ENCODE measurements at regions not wholly inside any gene's neighbourhood (a gene's known extent, or its start where the extent isn't known, plus 50 kb on each side); places are given as distances from the start of the nearest gene placed in this dataset.
"Not testable (repeated sequence)": the region's sequence is repeated elsewhere in the genome, so short reads cannot be mapped to it uniquely, and the experiment has no call there.

DNA sequence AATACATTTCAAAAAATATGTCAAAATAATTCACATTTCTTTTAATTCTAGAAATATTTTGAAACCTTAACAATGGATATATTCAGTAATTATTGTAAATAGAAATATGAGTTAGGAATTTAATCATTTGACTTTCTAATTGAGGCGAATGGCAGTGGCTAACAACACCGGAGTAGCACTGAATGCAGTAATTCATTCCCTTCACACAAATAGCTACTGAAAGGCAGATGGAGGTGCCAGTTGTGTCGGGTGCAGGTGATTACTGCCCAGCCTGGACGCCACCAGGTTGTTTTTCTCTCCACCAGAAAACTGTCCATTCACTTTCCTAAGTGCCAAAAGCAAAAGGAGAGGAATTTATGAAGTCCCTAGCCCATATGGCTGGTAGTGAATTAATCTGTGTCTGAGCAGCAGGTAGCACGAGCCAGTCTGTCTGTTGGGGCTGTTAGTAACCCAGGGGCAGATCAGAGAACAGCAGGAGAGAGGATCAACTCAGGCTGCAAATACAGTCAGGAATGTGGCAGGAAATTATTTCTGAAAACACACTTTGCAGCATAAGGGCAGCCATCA, 79.3 kb upstream of the GMNC start:
- no peak for ATAC-seq
- TF ChIP-seq, protein P1, sequence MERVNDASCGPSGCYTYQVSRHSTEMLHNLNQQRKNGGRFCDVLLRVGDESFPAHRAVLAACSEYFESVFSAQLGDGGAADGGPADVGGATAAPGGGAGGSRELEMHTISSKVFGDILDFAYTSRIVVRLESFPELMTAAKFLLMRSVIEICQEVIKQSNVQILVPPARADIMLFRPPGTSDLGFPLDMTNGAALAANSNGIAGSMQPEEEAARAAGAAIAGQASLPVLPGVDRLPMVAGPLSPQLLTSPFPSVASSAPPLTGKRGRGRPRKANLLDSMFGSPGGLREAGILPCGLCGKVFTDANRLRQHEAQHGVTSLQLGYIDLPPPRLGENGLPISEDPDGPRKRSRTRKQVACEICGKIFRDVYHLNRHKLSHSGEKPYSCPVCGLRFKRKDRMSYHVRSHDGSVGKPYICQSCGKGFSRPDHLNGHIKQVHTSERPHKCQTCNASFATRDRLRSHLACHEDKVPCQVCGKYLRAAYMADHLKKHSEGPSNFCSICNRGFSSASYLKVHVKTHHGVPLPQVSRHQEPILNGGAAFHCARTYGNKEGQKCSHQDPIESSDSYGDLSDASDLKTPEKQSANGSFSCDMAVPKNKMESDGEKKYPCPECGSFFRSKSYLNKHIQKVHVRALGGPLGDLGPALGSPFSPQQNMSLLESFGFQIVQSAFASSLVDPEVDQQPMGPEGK (CRISPR knock-in tag; IDR thresholded peaks at IDR 0.05; ENCODE audit: borderline replicate concordance) = no peak
- no peak for TF ChIP-seq TCF4 (CRISPR knock-in tag; IDR thresholded peaks at IDR 0.05; ENCODE audit: borderline replicate concordance)
- no peak for TF ChIP-seq ISL1 (CRISPR knock-in tag; IDR thresholded peaks at IDR 0.05)
- TF ChIP-seq ESRRG (CRISPR knock-in tag; IDR thresholded peaks at IDR 0.05) = no peak
- TF ChIP-seq ZFP3 (CRISPR knock-in tag; IDR thresholded peaks at IDR 0.05) = no peak
- TF ChIP-seq TSHZ2 (CRISPR knock-in tag; IDR thresholded peaks at IDR 0.05) = no peak
- no peak for TF ChIP-seq CREB5 (CRISPR knock-in tag; IDR thresholded peaks at IDR 0.05; ENCODE audit: low read depth)

DNA sequence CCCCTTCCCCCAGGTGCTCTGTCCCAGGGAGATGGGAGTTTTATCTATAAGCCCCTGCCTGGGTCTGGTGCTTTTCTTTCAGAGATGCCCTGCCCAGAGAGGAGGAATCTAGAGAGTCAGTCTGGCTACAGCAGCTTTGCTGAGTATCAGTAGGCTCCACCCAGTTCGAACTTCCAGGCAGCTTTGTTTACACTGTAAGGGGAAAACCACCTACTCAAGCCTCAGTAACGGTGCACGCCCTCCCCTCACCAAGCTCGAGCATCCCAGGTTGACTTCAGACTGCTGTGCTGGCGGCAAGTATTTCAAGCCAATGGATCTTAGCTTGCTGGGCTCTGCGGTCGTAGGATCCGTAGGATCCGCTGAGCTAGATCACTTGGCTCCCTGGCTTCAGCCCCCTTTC, 72.1 kb upstream of the GMNC start:
- ATAC-seq = not testable (repeated sequence)

DNA sequence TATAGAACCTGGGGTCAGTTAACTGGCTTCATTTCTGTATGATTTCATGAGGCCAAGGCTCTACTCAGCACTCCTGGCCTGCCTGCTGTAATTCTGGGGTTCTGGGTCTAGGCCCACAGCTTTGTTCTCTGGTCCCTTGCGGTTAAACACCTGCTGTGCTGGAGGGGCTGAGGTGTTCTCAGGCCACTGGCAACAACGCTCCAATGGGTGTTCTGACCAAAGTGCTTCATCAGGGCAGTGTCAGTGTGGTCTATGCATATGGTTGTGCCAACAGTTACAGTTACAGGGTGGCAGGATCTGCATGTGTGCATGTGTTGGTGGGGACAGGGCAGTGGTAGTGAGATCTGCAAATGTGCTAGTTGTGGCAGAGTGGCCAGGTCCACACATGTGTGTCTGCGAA, 64.1 kb upstream of the GMNC start:
- no peak for TF ChIP-seq BACH2 (CRISPR knock-in tag; IDR thresholded peaks at IDR 0.05; ENCODE audit: borderline replicate concordance)
- no peak for TF ChIP-seq GLIS3 (CRISPR knock-in tag; IDR thresholded peaks at IDR 0.05)
- TF ChIP-seq, protein P1 (CRISPR knock-in tag; IDR thresholded peaks at IDR 0.05; ENCODE audit: borderline replicate concordance) = no peak
- TF ChIP-seq ARNTL (CRISPR knock-in tag; IDR thresholded peaks at IDR 0.05; ENCODE audit: borderline replicate concordance, low read depth) = no peak
- no peak for TF ChIP-seq RARB (CRISPR knock-in tag; IDR thresholded peaks at IDR 0.05)
- no peak for TF ChIP-seq ZC3H10 (CRISPR knock-in tag; IDR thresholded peaks at IDR 0.05)
- TF ChIP-seq ZNF565 (CRISPR knock-in tag; conservative IDR thresholded peaks at IDR 0.05; ENCODE audit: low read depth) = no peak
- no peak for ATAC-seq

DNA sequence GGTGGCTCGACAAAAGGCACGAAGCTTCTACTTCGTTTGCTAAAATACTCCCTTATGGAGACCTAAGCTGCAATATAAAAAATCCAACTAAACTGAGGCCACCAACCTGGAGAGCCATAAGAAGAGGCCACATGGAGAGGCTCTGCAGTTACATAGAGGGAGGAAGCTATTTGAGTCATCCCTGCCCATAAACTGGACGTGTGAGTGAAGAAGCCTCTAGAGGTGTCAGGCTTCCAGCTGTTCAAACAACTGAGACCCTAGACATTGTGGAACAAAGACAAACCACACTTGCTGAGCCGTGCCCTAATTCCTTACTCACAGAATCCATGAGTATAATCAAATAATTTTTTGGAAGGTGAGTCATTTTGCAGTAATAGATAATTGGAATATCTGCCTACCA, 50.2 kb upstream of the GMNC start:
- ATAC-seq = no peak
- TF ChIP-seq CSDC2 (CRISPR knock-in tag; IDR thresholded peaks at IDR 0.05) = no peak
- TF ChIP-seq ZFP30 (CRISPR knock-in tag; IDR thresholded peaks at IDR 0.05) = no peak
- no peak for TF ChIP-seq POU6F1 (CRISPR knock-in tag; IDR thresholded peaks at IDR 0.05; ENCODE audit: borderline replicate concordance, low read depth)
- TF ChIP-seq ZFP3 (CRISPR knock-in tag; IDR thresholded peaks at IDR 0.05) = no peak
- no peak for TF ChIP-seq ISL1 (CRISPR knock-in tag; IDR thresholded peaks at IDR 0.05)
- TF ChIP-seq TSHZ2 (CRISPR knock-in tag; IDR thresholded peaks at IDR 0.05) = no peak
- no peak for TF ChIP-seq TOX (CRISPR knock-in tag; IDR thresholded peaks at IDR 0.05; ENCODE audit: borderline replicate concordance)
- TF ChIP-seq RARB (CRISPR knock-in tag; IDR thresholded peaks at IDR 0.05) = no peak
- no peak for TF ChIP-seq SNAI2 (CRISPR knock-in tag; IDR thresholded peaks at IDR 0.05)
- TF ChIP-seq ZNF8 (CRISPR knock-in tag; IDR thresholded peaks at IDR 0.05) = no peak
- no peak for TF ChIP-seq GLIS3 (CRISPR knock-in tag; IDR thresholded peaks at IDR 0.05)
- TF ChIP-seq ESRRG (CRISPR knock-in tag; IDR thresholded peaks at IDR 0.05) = no peak
- no peak for TF ChIP-seq TCF4 (CRISPR knock-in tag; IDR thresholded peaks at IDR 0.05; ENCODE audit: borderline replicate concordance)
- no peak for TF ChIP-seq ARNTL (CRISPR knock-in tag; IDR thresholded peaks at IDR 0.05; ENCODE audit: borderline replicate concordance, low read depth)
- TF ChIP-seq ZC3H10 (CRISPR knock-in tag; IDR thresholded peaks at IDR 0.05) = no peak
- no peak for TF ChIP-seq BACH2 (CRISPR knock-in tag; IDR thresholded peaks at IDR 0.05; ENCODE audit: borderline replicate concordance)
- no peak for TF ChIP-seq ZNF70 (CRISPR knock-in tag; IDR thresholded peaks at IDR 0.05)
- no peak for TF ChIP-seq CREB5 (CRISPR knock-in tag; IDR thresholded peaks at IDR 0.05; ENCODE audit: low read depth)

All from SK-N-SH treated with all-trans-retinoic acid at 6 μM for 48 hours (cell line).